GM04504 (cell line): ENCODE measurements at regions not wholly inside any gene's neighbourhood (a gene's known extent, or its start where the extent isn't known, plus 50 kb on each side); places are given as distances from the start of the nearest gene placed in this dataset.
A peak's percentile ranks its signal among the peaks of the same experiment; 100 is the strongest.
"Not testable (repeated sequence)": the region's sequence is repeated elsewhere in the genome, so short reads cannot be mapped to it uniquely, and the experiment has no call there.

Source experiments
- DNase-seq: peaks from one replicate; pipeline ENCODE4 v3.0.0-alpha.2; 2012; ENCODE audit warnings: low read depth

GRCh38 chr14:59058776-59059175 lies 129.7 kb upstream of the DAAM1 start:
- not testable (repeated sequence) for DNase-seq

GRCh38 chr14:59060841-59061240 lies 127.6 kb upstream of the DAAM1 start:
- no peak for DNase-seq

- DNase-seq, result no peak
Observed at GRCh38 chr14:59061292-59061691, 127.2 kb upstream of the DAAM1 start.

DNA sequence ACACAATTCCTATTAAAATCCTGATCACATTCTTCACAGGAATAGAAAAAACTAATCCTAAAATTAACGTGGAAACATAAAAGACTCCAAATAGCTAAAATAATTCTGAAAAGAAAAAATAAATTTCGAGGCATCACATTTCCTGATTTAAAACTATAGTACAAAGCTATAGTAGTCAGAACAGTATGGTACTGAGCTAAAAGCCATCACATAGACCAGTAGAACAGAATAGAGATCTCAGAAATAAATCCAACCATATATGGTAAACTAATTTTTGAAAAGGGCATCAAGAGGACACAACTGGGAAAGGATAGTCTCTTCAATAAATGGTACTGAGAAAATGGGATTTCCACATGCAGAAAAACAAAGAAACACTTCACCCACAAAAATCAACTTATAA lies 125.2 kb upstream of the DAAM1 start:
- no peak for DNase-seq

- DNase-seq, result no peak
Observed at GRCh38 chr14:59067127-59067894, 121.2 kb upstream of the DAAM1 start.

DNA sequence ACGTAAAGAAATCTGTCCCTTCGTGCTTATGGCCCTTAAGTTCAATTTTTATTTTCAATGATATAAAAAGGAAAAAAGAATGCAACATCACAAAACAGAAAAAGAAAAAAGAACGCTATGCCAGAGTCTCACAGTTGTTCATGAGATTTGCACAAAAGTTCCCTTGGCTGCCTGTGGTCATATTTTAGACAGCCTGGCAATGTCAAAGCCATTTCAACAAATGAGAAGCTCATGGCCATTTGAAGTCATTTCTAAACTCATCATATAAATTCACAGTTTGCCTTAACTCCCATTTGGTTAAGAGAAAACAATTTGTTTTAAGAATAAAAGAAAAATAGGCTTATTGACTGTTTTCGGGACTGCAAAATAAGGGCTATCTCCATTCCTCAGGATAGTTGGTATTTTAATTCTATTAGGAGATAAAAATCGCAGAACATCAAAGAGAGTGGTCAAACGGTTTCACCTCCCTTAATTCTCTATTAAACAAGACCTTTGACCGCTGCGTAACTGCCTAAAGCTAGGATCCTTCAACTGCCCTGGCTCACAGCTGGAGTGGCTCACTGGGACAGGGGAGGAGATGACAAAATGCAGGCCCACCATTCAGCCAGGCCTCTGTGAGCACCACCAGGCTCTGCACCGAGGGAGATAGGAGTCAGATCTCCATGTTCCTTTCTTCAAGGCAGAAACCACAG lies 119.2 kb upstream of the DAAM1 start:
- DNase-seq, result no peak

- DNase-seq, result no peak
Observed at GRCh38 chr14:59075506-59075905, 113.0 kb upstream of the DAAM1 start.

GRCh38 chr14:59081720-59082119 lies 106.7 kb upstream of the DAAM1 start:
- DNase-seq, result no peak

- DNase-seq, result no peak
Observed at GRCh38 chr14:59085207-59085739, 103.2 kb upstream of the DAAM1 start.

DNA sequence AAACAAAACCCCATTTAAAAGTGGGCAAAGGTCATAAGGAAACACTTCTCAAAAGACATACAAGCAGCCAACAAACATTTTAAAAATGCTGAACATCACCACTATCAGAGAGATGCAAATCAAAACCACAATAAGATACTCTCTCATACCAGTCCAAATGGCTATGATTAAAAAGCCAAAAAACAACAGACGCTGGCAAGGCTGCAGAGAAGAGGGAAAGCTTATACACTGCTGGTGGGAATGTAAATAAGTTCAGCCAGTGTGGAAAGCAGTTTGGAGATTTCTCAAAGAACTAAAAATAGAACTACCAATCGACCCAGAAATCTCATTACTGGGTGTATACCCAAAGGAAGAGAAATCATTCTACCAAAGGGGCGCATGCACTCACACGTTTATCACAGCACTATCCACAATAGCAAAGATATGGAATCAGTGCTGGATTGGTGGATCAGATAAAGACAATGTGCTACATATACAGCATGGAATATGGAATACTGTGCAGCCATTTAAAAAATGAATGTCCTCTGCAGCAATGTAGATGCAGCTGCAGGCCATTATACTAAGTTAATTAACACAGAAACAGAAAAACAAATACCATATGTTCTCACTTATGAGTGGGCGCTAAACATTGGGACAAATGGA lies 102.1 kb upstream of the DAAM1 start:
- DNase-seq, result no peak

DNA sequence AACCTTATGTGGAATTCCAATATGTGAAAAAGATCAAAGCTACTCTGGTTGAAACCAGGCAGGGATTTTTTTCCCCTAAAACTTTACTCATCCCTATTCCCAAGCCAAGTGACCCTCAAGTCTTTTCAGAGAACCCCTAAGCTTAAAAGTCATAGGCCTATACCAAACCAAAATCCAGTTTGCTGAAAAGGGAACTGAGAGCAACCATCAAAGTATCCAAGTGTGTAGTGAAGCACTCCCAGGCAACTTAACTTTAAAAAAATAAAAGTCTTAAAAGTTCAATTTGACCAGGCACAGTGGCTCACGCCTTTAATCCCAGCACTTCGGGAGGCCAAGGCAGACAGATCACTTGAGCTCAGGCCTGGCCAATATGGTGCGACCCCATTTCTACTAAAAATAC lies 101.2 kb upstream of the DAAM1 start:
- DNase-seq, result no peak

DNA sequence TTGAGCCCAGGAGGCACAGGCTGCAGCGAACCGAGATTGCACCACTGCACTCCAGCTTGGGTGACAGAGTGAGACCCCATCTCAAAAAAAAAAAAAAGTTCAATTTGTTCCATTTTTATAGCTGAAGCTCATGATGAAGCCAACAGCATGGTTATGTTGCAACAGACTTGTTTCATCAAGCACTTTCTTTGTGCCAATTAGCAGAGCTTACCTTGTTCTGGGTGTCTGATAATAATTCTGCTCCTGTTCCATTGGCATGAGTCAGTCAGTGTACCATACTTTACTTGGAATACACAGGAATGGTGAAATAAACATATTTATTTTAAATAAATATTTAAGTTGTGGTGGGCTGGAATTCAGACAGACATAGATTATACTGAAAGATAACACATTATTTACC lies 100.8 kb upstream of the DAAM1 start:
- no peak for DNase-seq

DNA sequence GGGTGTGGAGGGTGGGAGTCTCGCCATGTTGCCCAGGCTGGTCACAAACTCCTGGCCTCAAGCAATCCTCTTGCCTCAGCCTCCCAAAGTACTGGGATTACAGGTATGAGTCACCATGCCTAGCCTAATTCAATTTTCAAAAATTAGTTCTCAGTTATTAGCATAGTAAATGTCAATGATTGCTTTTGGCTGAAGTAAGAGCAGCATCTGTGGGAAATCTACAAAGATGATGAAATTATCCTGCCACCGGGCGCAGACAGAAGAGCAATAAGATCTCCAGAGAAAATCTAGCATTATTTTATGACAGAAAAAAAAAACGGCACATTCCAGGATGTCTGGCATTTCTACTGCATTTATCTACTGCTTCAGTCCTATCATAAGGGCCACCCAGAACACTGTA lies 97.9 kb upstream of the DAAM1 start:
- DNase-seq, result no peak

DNA sequence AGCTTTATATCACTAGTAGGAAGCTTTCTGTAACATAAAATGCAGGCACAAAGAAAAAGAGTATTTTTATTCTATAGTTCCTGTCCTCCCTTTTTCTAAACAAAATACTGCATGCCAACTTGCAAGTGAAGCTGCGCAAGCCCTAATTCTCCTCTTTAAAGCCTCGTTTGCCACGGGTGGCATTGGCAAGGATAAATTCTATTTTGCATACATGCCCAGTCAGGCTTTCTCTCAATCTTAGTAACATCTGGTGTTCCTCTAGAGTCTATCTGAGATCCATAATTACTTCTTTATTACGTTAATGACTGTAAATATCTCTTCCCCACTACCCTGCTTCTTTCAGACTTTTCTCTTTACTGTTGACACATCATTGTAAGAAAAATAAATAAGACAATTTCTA lies 97.1 kb upstream of the DAAM1 start:
- DNase-seq, result no peak

GRCh38 chr14:59091976-59092375 lies 96.5 kb upstream of the DAAM1 start:
- no peak for DNase-seq

DNA sequence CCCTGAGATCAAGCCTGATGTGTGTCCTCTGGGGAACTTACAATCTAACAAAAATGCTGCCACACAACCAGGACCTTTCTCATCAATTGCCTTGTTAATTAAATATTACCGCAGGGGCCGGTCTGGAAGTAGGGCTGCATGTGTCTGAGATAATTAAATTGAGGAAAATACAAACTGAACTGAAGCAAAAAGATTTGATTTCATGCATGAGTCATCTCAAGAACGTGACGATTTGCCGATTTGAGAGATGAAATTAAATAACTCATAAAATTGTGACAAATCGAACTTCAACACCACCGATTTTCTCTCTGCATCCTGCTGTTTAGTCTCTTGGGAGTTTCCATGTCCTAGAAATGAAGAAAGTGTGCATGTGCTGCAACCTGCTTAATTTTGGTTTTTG lies 94.6 kb upstream of the DAAM1 start:
- no peak for DNase-seq

DNA sequence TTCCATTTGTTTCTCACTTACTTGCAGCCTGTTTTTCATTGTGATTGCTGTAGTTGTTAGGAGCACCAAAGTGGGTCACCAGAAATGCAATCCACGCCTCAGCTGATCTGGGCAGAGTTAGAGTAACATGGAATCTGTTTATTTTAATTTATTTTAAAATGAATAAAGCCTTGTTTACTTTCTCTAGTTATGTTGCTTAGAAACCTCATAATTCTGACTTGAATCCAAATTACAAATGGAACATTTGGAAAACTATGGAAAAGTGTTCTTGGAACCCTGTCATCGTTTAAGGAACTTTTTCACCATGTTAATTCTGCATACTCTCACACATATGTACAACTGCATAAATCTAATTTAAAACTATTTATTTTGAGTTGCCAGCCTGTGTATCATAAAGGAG lies 92.2 kb upstream of the DAAM1 start:
- DNase-seq, result no peak

DNA sequence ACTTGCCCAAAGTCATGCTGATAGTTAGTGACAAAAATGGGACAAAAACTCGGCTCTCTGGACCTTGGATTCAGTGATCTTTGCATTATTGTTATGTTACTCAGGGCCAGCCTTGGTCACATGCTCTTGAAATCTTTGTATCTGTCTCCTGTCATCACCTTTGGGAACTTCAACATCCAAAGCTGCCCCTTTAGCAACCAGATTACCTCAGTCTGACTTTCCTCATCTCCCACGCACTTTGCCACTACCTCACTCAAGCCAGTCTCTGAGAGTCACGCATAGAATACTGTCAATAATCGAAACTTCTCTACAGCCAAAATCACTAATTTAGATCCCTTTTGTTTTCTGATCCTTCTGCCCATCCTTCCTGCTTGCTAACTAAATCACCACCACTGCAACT lies 90.8 kb upstream of the DAAM1 start:
- no peak for DNase-seq

DNA sequence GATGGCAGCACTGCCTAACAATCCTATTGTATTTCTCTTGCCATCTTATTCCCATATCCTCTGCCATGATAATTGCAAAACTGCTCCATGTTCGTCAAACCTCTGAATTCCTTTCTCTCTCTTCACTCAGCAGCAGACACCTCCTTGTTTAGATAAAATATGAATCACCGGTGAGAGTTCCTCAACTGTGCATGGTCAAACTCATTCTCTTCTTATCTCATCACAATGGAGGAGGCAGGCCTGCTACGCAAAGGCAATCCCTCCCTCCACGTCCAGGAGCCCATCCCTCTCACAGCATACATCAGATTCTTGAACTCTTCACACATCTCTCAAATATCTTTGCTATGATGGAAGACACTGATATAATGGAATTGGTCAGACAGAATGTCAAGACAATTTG lies 90.1 kb upstream of the DAAM1 start:
- peak; percentile 44 for DNase-seq

DNA sequence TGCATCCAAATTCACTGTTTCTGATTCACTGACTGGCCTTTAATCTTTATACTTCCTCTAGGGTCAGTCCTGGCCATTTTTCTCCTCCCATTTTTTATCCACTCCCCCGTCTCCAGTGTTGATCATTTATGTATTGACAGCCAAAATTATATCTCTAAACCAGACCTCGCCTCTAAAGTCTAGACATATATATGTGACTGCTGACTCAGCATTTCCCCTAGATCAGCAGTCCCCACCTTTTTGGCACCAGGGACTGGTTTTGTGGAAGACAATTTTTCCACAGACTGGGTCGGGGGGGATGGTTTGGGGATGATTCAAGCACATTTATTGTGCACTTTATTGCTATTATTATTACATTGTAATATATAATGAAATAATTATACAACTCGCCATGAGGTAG lies 88.3 kb upstream of the DAAM1 start:
- DNase-seq, result no peak

DNA sequence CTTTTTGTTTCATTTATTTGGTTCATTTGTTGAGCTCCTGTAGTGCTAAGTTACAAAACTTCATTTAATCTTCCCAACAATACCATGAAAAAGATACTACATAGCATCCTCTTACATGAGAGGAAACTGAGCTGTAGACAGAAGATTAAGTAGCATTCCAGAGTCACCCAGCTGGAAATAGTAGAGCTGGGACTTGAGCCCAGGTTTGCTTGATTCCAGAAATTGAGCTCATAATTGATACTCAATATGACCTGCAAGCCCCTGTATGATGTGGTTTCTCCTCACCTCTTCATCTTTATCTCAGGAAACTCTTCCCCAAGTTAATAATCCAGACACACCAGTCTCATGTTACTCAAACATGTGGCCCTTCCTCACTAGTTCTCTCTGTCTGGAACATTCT lies 87.0 kb upstream of the DAAM1 start:
- DNase-seq, result no peak

DNA sequence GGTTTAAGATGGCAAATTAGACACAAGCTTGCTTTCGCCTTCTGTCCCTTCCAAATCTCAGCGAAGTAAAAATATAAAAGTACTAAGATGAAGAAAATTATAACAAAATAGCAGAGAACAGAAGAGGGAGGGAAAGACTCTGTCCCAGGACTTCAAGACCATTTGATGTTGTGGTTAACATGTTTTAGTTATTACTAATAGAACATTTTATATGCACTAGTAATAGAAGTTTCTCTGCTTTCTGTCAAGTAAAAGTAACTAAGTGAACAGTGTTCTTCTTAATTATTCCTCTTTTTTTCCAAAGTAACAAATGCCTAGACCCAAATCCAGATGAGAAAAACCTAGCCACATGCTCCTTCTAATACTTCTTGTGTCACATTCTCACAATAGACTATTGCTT lies 85.1 kb upstream of the DAAM1 start:
- no peak for DNase-seq

DNA sequence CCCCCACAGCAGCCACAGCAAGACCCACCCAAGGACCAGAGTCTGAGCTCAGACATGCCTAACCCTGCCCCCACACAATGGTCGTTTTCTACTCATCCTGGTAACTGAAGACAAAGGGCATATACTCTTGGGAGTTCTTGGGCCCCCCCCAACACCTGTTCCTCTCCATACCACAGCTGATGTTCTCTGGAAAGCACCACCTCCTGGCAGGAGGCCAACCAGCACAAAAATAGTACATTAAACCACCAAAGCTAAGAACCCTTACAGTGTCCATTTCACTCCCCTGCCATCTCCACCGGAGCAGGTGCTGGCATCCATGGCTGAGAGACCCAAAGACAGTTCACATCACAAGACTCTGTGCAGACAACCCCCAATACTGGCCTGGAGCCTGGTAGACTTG lies 80.6 kb upstream of the DAAM1 start:
- DNase-seq, result no peak
